Gastrocnemius medialis (tissue), 4 donors: ENCODE measurements at regions not wholly inside any gene's neighbourhood (a gene's known extent, or its start where the extent isn't known, plus 50 kb on each side); places are given as distances from the start of the nearest gene placed in this dataset.

Experiments
- POLR2A ChIP-seq, 2 donors: fragments of 450-650 bp; IDR thresholded peaks; one replicate each; pipeline ENCODE4 v1.6.1; 2017; ENCODE audit warnings: antibody characterized with exemption in 2 of 2, mild to moderate bottlenecking in 2 of 2, moderate library complexity in 2 of 2
- TF ChIP-seq, protein P1 (sequence below), 5 experiments: fragments of 450-650 bp in 3 of 5; fragments of 200-600 bp in 2 of 5; sonication (generic) in 2 of 5; IDR thresholded peaks in 4 of 5; conservative IDR thresholded peaks in 1 of 5; 1 replicate in 4 of 5; 2 replicates in 1 of 5; pipeline ENCODE4 v1.5.1; 2016 to 2019; ENCODE audit warnings: antibody characterized with exemption in 5 of 5, mild to moderate bottlenecking in 3 of 5, moderate library complexity in 3 of 5

DNA sequence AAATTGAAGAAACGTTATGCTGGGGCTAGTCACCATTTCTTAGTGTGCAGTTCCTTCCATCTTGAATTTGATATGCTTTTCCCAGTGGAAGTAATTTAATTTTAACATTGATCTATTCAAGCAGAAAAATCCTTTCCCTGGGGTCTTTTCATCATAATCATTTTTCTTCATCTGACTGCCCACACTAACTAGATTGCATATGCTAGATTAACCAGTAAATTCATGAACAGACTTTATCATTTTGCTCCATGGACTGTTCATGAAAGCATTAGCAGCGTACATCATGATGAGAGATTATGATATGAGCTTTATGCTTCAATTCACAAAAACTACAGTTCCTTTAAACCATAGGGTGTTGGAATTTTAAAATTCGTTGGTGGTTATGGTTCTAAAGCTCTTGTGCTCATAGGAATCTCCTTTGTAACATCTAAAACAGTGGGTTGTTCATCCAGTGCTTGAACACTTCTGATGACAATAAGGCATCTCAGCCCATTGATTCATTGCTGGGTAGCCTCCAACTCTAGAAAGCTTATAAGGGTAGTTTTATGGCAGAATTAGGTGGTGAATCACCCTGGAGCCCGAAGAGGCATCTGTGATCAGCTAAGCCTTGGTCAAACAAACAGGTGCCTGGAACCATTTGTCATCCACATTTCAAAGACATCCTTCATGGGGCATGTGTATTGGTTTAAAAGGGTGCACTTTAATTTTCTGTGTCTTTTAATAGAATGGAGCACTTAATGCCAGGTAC lies 77.2 kb upstream of the NDUFV2 start:
- TF ChIP-seq, protein P1, sequence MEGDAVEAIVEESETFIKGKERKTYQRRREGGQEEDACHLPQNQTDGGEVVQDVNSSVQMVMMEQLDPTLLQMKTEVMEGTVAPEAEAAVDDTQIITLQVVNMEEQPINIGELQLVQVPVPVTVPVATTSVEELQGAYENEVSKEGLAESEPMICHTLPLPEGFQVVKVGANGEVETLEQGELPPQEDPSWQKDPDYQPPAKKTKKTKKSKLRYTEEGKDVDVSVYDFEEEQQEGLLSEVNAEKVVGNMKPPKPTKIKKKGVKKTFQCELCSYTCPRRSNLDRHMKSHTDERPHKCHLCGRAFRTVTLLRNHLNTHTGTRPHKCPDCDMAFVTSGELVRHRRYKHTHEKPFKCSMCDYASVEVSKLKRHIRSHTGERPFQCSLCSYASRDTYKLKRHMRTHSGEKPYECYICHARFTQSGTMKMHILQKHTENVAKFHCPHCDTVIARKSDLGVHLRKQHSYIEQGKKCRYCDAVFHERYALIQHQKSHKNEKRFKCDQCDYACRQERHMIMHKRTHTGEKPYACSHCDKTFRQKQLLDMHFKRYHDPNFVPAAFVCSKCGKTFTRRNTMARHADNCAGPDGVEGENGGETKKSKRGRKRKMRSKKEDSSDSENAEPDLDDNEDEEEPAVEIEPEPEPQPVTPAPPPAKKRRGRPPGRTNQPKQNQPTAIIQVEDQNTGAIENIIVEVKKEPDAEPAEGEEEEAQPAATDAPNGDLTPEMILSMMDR (IDR thresholded peaks at IDR 0.05 in 4 of 5, conservative IDR thresholded peaks at IDR 0.05 in 1 of 5): no peak
- no peak for TF ChIP-seq POLR2A (IDR thresholded peaks at IDR 0.05)
